Small intestine (tissue), 7 donors: ENCODE measurements at regions not wholly inside any gene's neighbourhood (a gene's known extent, or its start where the extent isn't known, plus 50 kb on each side); places are given as distances from the start of the nearest gene placed in this dataset.
A peak's percentile ranks its signal among the peaks of the same experiment; 100 is the strongest.

Experiments used
- DNase-seq, 2 donors: peaks; one replicate each; pipeline versions ENCODE4 v3.0.0 to v3.0.0-alpha.2; 2013
- FAIRE-seq: peaks from 2 replicates; lab custom pipeline; 2012; peaks lifted over from hg19 to GRCh38; lab: Jason Lieb, UNC
- H3K27ac ChIP-seq, 3 donors: one replicate each; pipeline ENCODE4 v1.5.1; 2013; ENCODE audit warnings: low read length in 2 of 3, mild to moderate bottlenecking in 2 of 3, control low read depth in 1 of 3, inconsistent platforms in 1 of 3, low read depth in 1 of 3, moderate library complexity in 1 of 3
- H3K27me3 ChIP-seq, 3 donors: one replicate each; pipeline ENCODE4 v1.6.1; 2013; ENCODE audit warnings: low read length in 3 of 3, inconsistent platforms in 1 of 3; ENCODE audit not compliant: control insufficient read depth in 3 of 3, insufficient read depth in 3 of 3
- H3K36me3 ChIP-seq, 3 donors: one replicate each; pipeline ENCODE4 v1.6.1; 2013; ENCODE audit warnings: low read length in 3 of 3, inconsistent platforms in 1 of 3, low read depth in 1 of 3, mild to moderate bottlenecking in 1 of 3, moderate library complexity in 1 of 3; ENCODE audit not compliant: control insufficient read depth in 3 of 3, insufficient read depth in 2 of 3
- H3K4me1 ChIP-seq, 3 donors: one replicate each; pipeline ENCODE4 v1.6.1; 2013; ENCODE audit warnings: low read length in 2 of 3, inconsistent platforms in 1 of 3, low read depth in 1 of 3, mild to moderate bottlenecking in 1 of 3, moderate library complexity in 1 of 3; ENCODE audit not compliant: control insufficient read depth in 3 of 3, insufficient read depth in 2 of 3
- H3K4me3 ChIP-seq, 3 donors: one replicate each; pipeline ENCODE4 v1.5.1; 2013; ENCODE audit warnings: low read length in 3 of 3, control low read depth in 1 of 3, inconsistent platforms in 1 of 3, low read depth in 1 of 3, mild to moderate bottlenecking in 1 of 3, moderate library complexity in 1 of 3
- H3K9me3 ChIP-seq, 2 donors: one replicate each; pipeline ENCODE4 v1.6.1; 2013; ENCODE audit warnings: low read depth in 1 of 2, low read length in 1 of 2; ENCODE audit not compliant: control insufficient read depth in 2 of 2, insufficient read depth in 1 of 2
- WGBS, 3 donors: extraction: QIAGEN DNeasy Blood & Tissue Kit; methylation state at CpG; one replicate each; pipeline ENCODE4 v1.1.7; 2013; 5-methylcytosine and 5-hydroxymethylcytosine counted together
- donor health status: healthy with polysubstance abuse.
- donor health status: control.
- donor health status: control.
- donor health status: Bipolar disorder and iron deficiency.
- donor health status: healthy.

- Histone ChIP-seq H3K9me3 (no peaks in the 10 kb centered on the region), H3K27ac (no peak overlapping the region), H3K4me1 (no peaks in the 10 kb centered on the region), H3K27me3 (no peaks in the 10 kb centered on the region), H3K4me3 (no peak overlapping the region), H3K36me3 (no peaks in the 10 kb centered on the region)
- WGBS, 3 donors, result 7 to 13% (median 9%) methylated on average over 1 of the region's 1 CpG
- no peak for DNase-seq
- FAIRE-seq, result no peak
Observed at GRCh38 chr11:29173660-29174062, 843.2 kb downstream of the KCNA4 start.

- FAIRE-seq, result no peak
- no peaks in the 10 kb centered on the region for H3K9me3 ChIP-seq
- H3K27ac ChIP-seq, result no peak overlapping the region
- H3K27me3 ChIP-seq, result no peaks in the 10 kb centered on the region
- WGBS, 3 donors, result 77 to 90% (median 86%) methylated on average over 1 of the region's 1 CpG
- DNase-seq, result no peak
- H3K36me3 ChIP-seq, result no peaks in the 10 kb centered on the region
- no peak overlapping the region for H3K4me3 ChIP-seq
- peaks cover 0 to 4% (median 0%) of the 10 kb centered on the region in 3 donors for H3K4me1 ChIP-seq
Observed at GRCh38 chr11:29171360-29171950, 845.4 kb downstream of the KCNA4 start.

GRCh38 chr11:29166306-29166705 is 850.5 kb downstream of the KCNA4 start:
- no peaks in the 10 kb centered on the region for H3K27me3 ChIP-seq
- WGBS, 3 donors, result 17 to 65% (median 52%) methylated on average over 1 of the region's 1 CpG
- no peaks in the 10 kb centered on the region for H3K9me3 ChIP-seq
- no peak overlapping the region for H3K27ac ChIP-seq
- no peak for FAIRE-seq
- no peak overlapping the region for H3K4me3 ChIP-seq
- H3K4me1 ChIP-seq, result peaks cover 0 to 4% (median 0%) of the 10 kb centered on the region in 3 donors
- no peak for DNase-seq
- no peaks in the 10 kb centered on the region for H3K36me3 ChIP-seq

GRCh38 chr11:29163231-29163630 is 853.6 kb downstream of the KCNA4 start:
- Histone ChIP-seq H3K4me3 (no peak overlapping the region), H3K27ac (no peak overlapping the region), H3K27me3 (no peaks in the 10 kb centered on the region), H3K4me1 (peaks cover 0 to 4% (median 0%) of the 10 kb centered on the region in 3 donors), H3K36me3 (no peaks in the 10 kb centered on the region), H3K9me3 (no peaks in the 10 kb centered on the region)
- DNase-seq, result no peak
- WGBS, 3 donors, result 73 to 93% (median 77%) methylated on average over 2 of the region's 2 CpGs
- no peak for FAIRE-seq

- Histone ChIP-seq H3K27ac (no peak overlapping the region), H3K9me3 (no peaks in the 10 kb centered on the region), H3K4me1 (no peaks in the 10 kb centered on the region), H3K4me3 (no peak overlapping the region), H3K27me3 (no peaks in the 10 kb centered on the region), H3K36me3 (no peaks in the 10 kb centered on the region)
- DNase-seq (no peak), FAIRE-seq (no peak)
- WGBS, 3 donors, result 83 to 89% (median 88%) methylated on average over 2 of the region's 2 CpGs
Observed at GRCh38 chr11:29162491-29162890, 854.3 kb downstream of the KCNA4 start.

GRCh38 chr11:29161191-29161590 is 855.6 kb downstream of the KCNA4 start:
- WGBS, 3 donors, result 67 to 82% (median 72%) methylated on average over 1 of the region's 1 CpG

GRCh38 chr11:29159552-29160465 is 857.0 kb downstream of the KCNA4 start:
- Histone ChIP-seq H3K4me3 (no peak overlapping the region), H3K4me1 (no peaks in the 10 kb centered on the region), H3K27me3 (no peaks in the 10 kb centered on the region), H3K27ac (no peak overlapping the region), H3K36me3 (no peaks in the 10 kb centered on the region), H3K9me3 (no peaks in the 10 kb centered on the region)
- DNase-seq (peak; percentile 43 to 65), FAIRE-seq (no peak)
- 25 to 41% (median 28%) methylated on average over 6 of the region's 6 CpGs for WGBS, 3 donors

More at GRCh38 chr11:29161191-29161590, 855.6 kb downstream of the KCNA4 start:
- Histone ChIP-seq H3K36me3 (no peaks in the 10 kb centered on the region), H3K4me3 (no peak overlapping the region), H3K4me1 (no peaks in the 10 kb centered on the region), H3K27ac (no peak overlapping the region), H3K9me3 (no peaks in the 10 kb centered on the region), H3K27me3 (no peaks in the 10 kb centered on the region)
- FAIRE-seq (no peak), DNase-seq (no peak)

- DNase-seq (no peak), FAIRE-seq (no peak)
- Histone ChIP-seq H3K4me1 (no peaks in the 10 kb centered on the region), H3K4me3 (no peak overlapping the region), H3K36me3 (no peaks in the 10 kb centered on the region), H3K27me3 (no peaks in the 10 kb centered on the region), H3K9me3 (no peaks in the 10 kb centered on the region), H3K27ac (no peak overlapping the region)
- WGBS, 3 donors, result 82 to 98% (median 92%) methylated on average over 1 of the region's 1 CpG
Observed at GRCh38 chr11:29153078-29153477, 863.8 kb downstream of the KCNA4 start.
